C4-2B (cell line): ENCODE measurements at regions not wholly inside any gene's neighbourhood (a gene's known extent, or its start where the extent isn't known, plus 50 kb on each side); places are given as distances from the start of the nearest gene placed in this dataset.
"Not testable (repeated sequence)": the region's sequence is repeated elsewhere in the genome, so short reads cannot be mapped to it uniquely, and the experiment has no call there.

Experiments
- H3K27ac ChIP-seq: fragments of 450-650 bp; 2 replicates; pipeline ENCODE4 v1.5.1; 2017
- ZFX ChIP-seq: fragments of 450-650 bp; IDR thresholded peaks from 2 replicates; pipeline ENCODE4 v1.6.1; 2017
- TF ChIP-seq, protein P1 (sequence below): fragments of 450-650 bp; conservative IDR thresholded peaks from 2 replicates; pipeline ENCODE4 v1.5.1; 2017; ENCODE audit warnings: mild to moderate bottlenecking

DNA sequence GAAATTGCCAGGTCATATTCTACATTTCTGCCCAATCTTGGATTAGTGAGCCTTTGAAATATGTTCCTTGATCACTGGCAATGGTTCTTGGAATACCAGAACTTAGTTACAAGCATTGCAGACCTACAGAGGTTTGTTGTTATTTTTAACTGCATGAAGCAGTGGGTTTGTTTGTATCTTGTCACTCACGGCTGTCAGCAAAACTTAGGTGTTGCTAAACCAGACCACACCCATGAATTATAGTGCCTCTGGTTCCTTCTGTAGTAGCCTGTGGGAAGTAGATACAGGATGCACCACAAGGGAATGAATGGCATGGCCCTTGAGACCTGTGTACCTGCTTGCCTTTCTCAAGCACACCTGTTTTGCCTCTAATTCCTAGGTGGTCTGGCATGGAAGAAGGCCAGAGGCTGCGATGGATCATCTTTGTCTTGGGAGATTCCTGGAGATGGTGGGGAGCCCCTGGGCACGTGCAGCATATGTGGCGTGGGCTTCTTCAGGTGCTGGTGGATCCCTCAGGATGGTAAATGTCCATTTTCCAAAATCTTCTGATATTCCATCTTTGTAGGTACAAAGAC is 138.8 kb downstream of the SNRPN start:
- no peak overlapping the region for H3K27ac ChIP-seq
- TF ChIP-seq, protein P1, sequence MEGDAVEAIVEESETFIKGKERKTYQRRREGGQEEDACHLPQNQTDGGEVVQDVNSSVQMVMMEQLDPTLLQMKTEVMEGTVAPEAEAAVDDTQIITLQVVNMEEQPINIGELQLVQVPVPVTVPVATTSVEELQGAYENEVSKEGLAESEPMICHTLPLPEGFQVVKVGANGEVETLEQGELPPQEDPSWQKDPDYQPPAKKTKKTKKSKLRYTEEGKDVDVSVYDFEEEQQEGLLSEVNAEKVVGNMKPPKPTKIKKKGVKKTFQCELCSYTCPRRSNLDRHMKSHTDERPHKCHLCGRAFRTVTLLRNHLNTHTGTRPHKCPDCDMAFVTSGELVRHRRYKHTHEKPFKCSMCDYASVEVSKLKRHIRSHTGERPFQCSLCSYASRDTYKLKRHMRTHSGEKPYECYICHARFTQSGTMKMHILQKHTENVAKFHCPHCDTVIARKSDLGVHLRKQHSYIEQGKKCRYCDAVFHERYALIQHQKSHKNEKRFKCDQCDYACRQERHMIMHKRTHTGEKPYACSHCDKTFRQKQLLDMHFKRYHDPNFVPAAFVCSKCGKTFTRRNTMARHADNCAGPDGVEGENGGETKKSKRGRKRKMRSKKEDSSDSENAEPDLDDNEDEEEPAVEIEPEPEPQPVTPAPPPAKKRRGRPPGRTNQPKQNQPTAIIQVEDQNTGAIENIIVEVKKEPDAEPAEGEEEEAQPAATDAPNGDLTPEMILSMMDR, result no peak
- no peak for TF ChIP-seq ZFX

DNA sequence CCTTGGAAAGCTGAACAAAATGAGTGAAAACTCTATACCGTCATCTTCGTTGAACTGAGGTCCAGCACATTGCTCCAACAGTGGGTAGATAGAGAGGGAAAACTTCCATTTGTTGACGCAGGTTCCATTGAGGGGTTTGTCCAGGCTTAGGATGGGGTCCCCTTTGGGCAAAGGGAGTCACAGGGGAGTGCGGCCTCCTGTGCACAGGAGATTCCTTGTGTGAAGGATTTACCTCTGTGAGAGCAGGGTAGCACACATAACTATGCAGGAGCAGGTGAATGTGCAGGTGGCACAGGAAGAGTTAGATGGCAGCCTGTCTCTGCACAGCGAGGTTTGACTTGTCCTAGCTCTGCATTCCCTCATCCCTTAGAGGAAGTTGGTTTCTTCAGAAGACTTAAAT is 139.3 kb downstream of the SNRPN start:
- TF ChIP-seq, protein P1, result no peak
- no peak for TF ChIP-seq ZFX
- no peak overlapping the region for H3K27ac ChIP-seq

DNA sequence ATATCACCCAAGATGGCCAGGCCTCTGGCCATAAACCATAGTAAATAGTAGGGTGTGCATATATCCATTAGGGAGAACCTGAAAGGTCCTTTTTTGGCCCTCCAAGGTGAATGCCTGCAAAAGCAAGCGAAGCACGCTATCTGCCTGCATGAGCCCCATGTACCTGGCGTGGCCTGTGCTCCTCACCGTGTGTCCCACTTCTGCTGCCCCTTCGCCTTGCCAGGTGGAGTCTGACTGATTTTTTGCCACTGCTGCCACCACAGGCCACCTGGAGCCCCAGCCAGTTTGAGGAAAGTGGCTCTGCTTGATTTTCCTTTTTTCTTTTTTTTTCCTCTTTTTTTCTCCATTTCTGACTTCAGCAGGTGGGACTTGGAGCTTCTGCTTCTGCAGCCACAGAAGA is 139.7 kb downstream of the SNRPN start:
- H3K27ac ChIP-seq, result no peak overlapping the region
- TF ChIP-seq, protein P1, result no peak
- no peak for TF ChIP-seq ZFX

- TF ChIP-seq, protein P1, result no peak
- no peak for TF ChIP-seq ZFX
- H3K27ac ChIP-seq, result no peak overlapping the region
These were observed 140.4 kb downstream of the SNRPN start for GRCh38 chr15:25095179-25095578.

DNA sequence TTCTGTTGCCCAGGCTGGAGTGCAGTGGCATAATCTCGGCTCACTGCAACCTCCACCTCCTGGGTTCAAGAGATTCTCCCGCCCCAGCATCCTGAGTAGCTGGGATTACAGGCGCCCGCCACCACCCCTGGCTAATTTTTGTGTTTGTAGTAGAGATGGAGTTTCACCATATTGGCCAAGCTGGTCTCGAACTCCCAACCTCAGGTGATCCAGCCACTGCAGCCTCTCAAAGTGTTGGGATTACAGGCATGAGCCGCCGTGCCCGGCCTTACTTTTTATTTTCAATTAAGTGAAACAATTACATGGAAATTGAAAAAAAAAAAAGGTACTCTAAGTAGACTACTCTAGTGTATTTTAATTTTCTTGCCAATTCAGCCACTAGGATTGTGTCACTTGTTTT is 145.2 kb downstream of the SNRPN start:
- not testable (repeated sequence) for H3K27ac ChIP-seq

GRCh38 chr15:25106209-25106608 is 151.4 kb downstream of the SNRPN start:
- no peak overlapping the region for H3K27ac ChIP-seq
- TF ChIP-seq, protein P1, result no peak
- no peak for TF ChIP-seq ZFX

GRCh38 chr15:25133804-25134203 is 179.0 kb downstream of the SNRPN start:
- TF ChIP-seq, protein P1, result no peak
- no peak for TF ChIP-seq ZFX
- no peak overlapping the region for H3K27ac ChIP-seq

DNA sequence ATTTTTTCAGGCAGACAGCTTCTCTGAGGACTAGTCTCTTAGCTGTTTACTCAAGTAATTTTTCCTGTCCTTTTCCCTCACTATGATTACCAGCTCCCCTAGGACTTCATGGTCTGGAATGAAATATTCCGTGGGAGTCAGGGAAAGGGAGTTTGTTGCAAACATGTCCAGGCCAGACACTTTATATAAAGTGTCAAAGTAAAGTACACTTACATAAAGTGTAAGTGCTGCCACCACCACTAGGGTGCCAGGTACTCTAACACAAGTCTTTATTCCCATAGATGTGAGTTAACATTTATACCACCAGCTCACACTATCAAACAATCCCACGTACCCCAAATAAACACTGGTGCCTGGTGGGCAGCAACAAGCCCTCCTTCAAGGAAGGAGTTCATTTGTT is 179.8 kb downstream of the SNRPN start:
- TF ChIP-seq ZFX, result no peak
- TF ChIP-seq, protein P1, result peak; percentile 38
- H3K27ac ChIP-seq, result no peak overlapping the region
